Progenitor cell of endocrine pancreas (in vitro differentiated cells): ENCODE measurements at regions not wholly inside any gene's neighbourhood (a gene's known extent, or its start where the extent isn't known, plus 50 kb on each side); places are given as distances from the start of the nearest gene placed in this dataset.
A peak's percentile ranks its signal among the peaks of the same experiment; 100 is the strongest.

ENCODE experiments used
- DNase-seq: peaks from one replicate; pipeline ENCODE4 v3.0.0; 2021; ENCODE audit warnings: low spot score; ENCODE audit not compliant: unreplicated experiment
- H3K27ac Mint-ChIP-seq: 2 replicates; pipeline ENCODE4 v1.8.0; 2021; ENCODE audit warnings: mild to moderate bottlenecking, moderate library complexity, mixed read lengths
- H3K27me3 Mint-ChIP-seq: 2 replicates; pipeline ENCODE4 v1.8.0; 2021; ENCODE audit warnings: mixed read lengths
- H3K36me3 Mint-ChIP-seq: 2 replicates; pipeline ENCODE4 v1.8.0; 2022; ENCODE audit warnings: mixed read lengths; ENCODE audit not compliant: insufficient read depth
- H3K4me1 Mint-ChIP-seq: 2 replicates; pipeline ENCODE4 v1.8.0; 2021; ENCODE audit warnings: low read depth, mixed read lengths
- H3K4me3 Mint-ChIP-seq: 2 replicates; pipeline ENCODE4 v1.8.0; 2021; ENCODE audit warnings: low read depth, mild to moderate bottlenecking, moderate library complexity, mixed read lengths
- H3K9me3 Mint-ChIP-seq: 2 replicates; pipeline ENCODE4 v1.8.0; 2021; ENCODE audit warnings: low read depth, mixed read lengths
- CTCF ChIP-seq: fragments of 200-600 bp; sonication (generic); IDR thresholded peaks from one replicate; pipeline ENCODE4 v1.5.0; 2021; ENCODE audit warnings: antibody characterized with exemption, mild to moderate bottlenecking; ENCODE audit not compliant: unreplicated experiment

- Mint-ChIP-seq H3K27me3 (peaks cover 8% of the 10 kb centered on the region), H3K36me3 (no peaks in the 10 kb centered on the region), H3K4me3 (no peak overlapping the region), H3K4me1 (peaks cover 2% of the 10 kb centered on the region), H3K27ac (no peak overlapping the region), H3K9me3 (no peaks in the 10 kb centered on the region)
- no peak for TF ChIP-seq CTCF
- no peak for DNase-seq
Observed at GRCh38 chr9:121550041-121550440, 50.4 kb upstream of the GGTA1 start.

GRCh38 chr9:121550569-121551512 is 51.2 kb upstream of the GGTA1 start:
- no peaks in the 10 kb centered on the region for H3K36me3 Mint-ChIP-seq
- peaks cover 8% of the 10 kb centered on the region for H3K27me3 Mint-ChIP-seq
- peaks cover 2% of the 10 kb centered on the region for H3K4me1 Mint-ChIP-seq
- H3K9me3 Mint-ChIP-seq = no peaks in the 10 kb centered on the region
- peak overlapping the region; percentile 56 for H3K4me3 Mint-ChIP-seq
- peak; percentile 94 for DNase-seq
- peak; percentile 97 for TF ChIP-seq CTCF
- H3K27ac Mint-ChIP-seq = peak overlapping the region; percentile 63

GRCh38 chr9:121551985-121552753 is 52.5 kb upstream of the GGTA1 start:
- H3K27ac Mint-ChIP-seq = no peak overlapping the region
- H3K4me3 Mint-ChIP-seq = no peak overlapping the region
- H3K36me3 Mint-ChIP-seq = no peaks in the 10 kb centered on the region
- no peak for DNase-seq
- peaks cover 8% of the 10 kb centered on the region for H3K27me3 Mint-ChIP-seq
- H3K9me3 Mint-ChIP-seq = no peaks in the 10 kb centered on the region
- H3K4me1 Mint-ChIP-seq = peaks cover 2% of the 10 kb centered on the region
- TF ChIP-seq CTCF = no peak

- Mint-ChIP-seq H3K36me3 (no peaks in the 10 kb centered on the region), H3K9me3 (no peaks in the 10 kb centered on the region), H3K27ac (no peak overlapping the region), H3K4me3 (no peak overlapping the region), H3K4me1 (peaks cover 6% of the 10 kb centered on the region), H3K27me3 (peaks cover 3% of the 10 kb centered on the region)
- no peak for DNase-seq
- no peak for TF ChIP-seq CTCF
Observed at GRCh38 chr9:121556082-121556481, 56.4 kb upstream of the GGTA1 start.

GRCh38 chr9:121556580-121556979 is 56.9 kb upstream of the GGTA1 start:
- H3K27me3 Mint-ChIP-seq = no peaks in the 10 kb centered on the region
- no peaks in the 10 kb centered on the region for H3K36me3 Mint-ChIP-seq
- H3K4me3 Mint-ChIP-seq = no peak overlapping the region
- no peak overlapping the region for H3K27ac Mint-ChIP-seq
- no peak for TF ChIP-seq CTCF
- H3K9me3 Mint-ChIP-seq = no peaks in the 10 kb centered on the region
- H3K4me1 Mint-ChIP-seq = peaks cover 6% of the 10 kb centered on the region
- no peak for DNase-seq
